Gastrocnemius medialis (tissue), 4 donors: ENCODE measurements at regions not wholly inside any gene's neighbourhood (a gene's known extent, or its start where the extent isn't known, plus 50 kb on each side); places are given as distances from the start of the nearest gene placed in this dataset.

Experiments used
- CTCF ChIP-seq, 5 experiments: fragments of 450-650 bp in 3 of 5; fragments of 200-600 bp in 2 of 5; sonication (generic) in 2 of 5; IDR thresholded peaks in 4 of 5; conservative IDR thresholded peaks in 1 of 5; 1 replicate in 4 of 5; 2 replicates in 1 of 5; pipeline ENCODE4 v1.5.1; 2016 to 2019; ENCODE audit warnings: antibody characterized with exemption in 5 of 5, mild to moderate bottlenecking in 3 of 5, moderate library complexity in 3 of 5
- POLR2A ChIP-seq, 2 donors: fragments of 450-650 bp; IDR thresholded peaks; one replicate each; pipeline ENCODE4 v1.6.1; 2017; ENCODE audit warnings: antibody characterized with exemption in 2 of 2, mild to moderate bottlenecking in 2 of 2, moderate library complexity in 2 of 2

GRCh38 chr2:34112161-34112560 lies 513.1 kb upstream of the FAM98A start:
- TF ChIP-seq CTCF (IDR thresholded peaks at IDR 0.05 in 4 of 5, conservative IDR thresholded peaks at IDR 0.05 in 1 of 5) (no peak), POLR2A (IDR thresholded peaks at IDR 0.05) (no peak)
